ENCODE measurements at regions not wholly inside any gene's neighbourhood (a gene's known extent, or its start where the extent isn't known, plus 50 kb on each side); places are given as distances from the start of the nearest gene placed in this dataset.

DNA sequence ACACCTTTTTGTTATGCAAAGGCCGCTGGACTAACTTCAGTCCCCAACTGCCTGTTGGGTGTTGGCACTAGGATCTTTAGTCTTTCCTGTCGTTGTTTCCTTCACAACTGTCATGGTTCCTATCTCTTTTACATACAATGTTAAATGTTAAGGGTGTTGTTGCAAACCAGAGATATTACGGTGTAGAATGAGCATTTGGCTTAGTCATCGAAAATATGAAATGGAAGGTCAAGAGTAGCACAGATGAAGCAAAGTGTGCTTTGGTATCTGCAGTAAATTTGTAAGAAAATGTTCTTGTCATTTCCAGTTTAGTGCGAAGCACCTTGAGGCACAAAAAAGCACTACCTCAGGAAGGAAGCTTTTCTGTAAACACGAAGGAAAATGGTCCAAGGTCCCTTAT is 751.3 kb upstream of the LRFN5 start:
- Histone ChIP-seq H3K4me1 (ENCODE audit: insufficient read depth) (no peaks in the 10 kb centered on the region), H3K9me2 (ENCODE audit: insufficient read depth) (peaks cover 3% of the 10 kb centered on the region; the same call in 1 of the 2 replicates), H3K4me2 (no peak overlapping the region), H3K79me2 (replicated peaks; ENCODE audit: insufficient read depth) (no peaks in the 10 kb centered on the region), H2AFZ (no peak overlapping the region), H3K27me3 (ENCODE audit: insufficient read depth) (no peaks in the 10 kb centered on the region), H3K36me3 (ENCODE audit: insufficient read depth) (no peaks in the 10 kb centered on the region; the same call in 1 of the 2 replicates), H4K20me1 (replicated peaks; ENCODE audit: insufficient read depth) (no peaks in the 10 kb centered on the region), H3K27ac (ENCODE audit: low read depth) (no peak overlapping the region), H3K4me3 (no peak overlapping the region), H3F3A (replicated peaks; ENCODE audit: low read depth) (no peaks in the 10 kb centered on the region)
- ATAC-seq, result no peak
- peaks cover 22% of the 10 kb centered on the region for H3K9me3 Mint-ChIP-seq
- no peak overlapping the region for H3K27ac Mint-ChIP-seq
- no peaks in the 10 kb centered on the region for H3K4me1 Mint-ChIP-seq
- no peak overlapping the region for H3K4me3 Mint-ChIP-seq
- no peak for TF ChIP-seq EZH2 (IDR thresholded peaks at IDR 0.05; ENCODE audit: low read depth, unreplicated experiment)
- no peak for TF ChIP-seq STAT1 (IDR thresholded peaks at IDR 0.05; ENCODE audit: unreplicated experiment)
- TF ChIP-seq EZH2phosphoT487 (IDR thresholded peaks at IDR 0.05; ENCODE audit: unreplicated experiment), result no peak
- TF ChIP-seq POLR2AphosphoS5 (IDR thresholded peaks at IDR 0.05; ENCODE audit: low read depth), result no peak
- TF ChIP-seq, protein P1, sequence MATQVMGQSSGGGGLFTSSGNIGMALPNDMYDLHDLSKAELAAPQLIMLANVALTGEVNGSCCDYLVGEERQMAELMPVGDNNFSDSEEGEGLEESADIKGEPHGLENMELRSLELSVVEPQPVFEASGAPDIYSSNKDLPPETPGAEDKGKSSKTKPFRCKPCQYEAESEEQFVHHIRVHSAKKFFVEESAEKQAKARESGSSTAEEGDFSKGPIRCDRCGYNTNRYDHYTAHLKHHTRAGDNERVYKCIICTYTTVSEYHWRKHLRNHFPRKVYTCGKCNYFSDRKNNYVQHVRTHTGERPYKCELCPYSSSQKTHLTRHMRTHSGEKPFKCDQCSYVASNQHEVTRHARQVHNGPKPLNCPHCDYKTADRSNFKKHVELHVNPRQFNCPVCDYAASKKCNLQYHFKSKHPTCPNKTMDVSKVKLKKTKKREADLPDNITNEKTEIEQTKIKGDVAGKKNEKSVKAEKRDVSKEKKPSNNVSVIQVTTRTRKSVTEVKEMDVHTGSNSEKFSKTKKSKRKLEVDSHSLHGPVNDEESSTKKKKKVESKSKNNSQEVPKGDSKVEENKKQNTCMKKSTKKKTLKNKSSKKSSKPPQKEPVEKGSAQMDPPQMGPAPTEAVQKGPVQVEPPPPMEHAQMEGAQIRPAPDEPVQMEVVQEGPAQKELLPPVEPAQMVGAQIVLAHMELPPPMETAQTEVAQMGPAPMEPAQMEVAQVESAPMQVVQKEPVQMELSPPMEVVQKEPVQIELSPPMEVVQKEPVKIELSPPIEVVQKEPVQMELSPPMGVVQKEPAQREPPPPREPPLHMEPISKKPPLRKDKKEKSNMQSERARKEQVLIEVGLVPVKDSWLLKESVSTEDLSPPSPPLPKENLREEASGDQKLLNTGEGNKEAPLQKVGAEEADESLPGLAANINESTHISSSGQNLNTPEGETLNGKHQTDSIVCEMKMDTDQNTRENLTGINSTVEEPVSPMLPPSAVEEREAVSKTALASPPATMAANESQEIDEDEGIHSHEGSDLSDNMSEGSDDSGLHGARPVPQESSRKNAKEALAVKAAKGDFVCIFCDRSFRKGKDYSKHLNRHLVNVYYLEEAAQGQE (IDR thresholded peaks at IDR 0.05; ENCODE audit: unreplicated experiment), result no peak
- no peak for TF ChIP-seq ZNF331 (CRISPR knock-in tag; IDR thresholded peaks at IDR 0.05; ENCODE audit: low read depth)
- TF ChIP-seq JUNB (IDR thresholded peaks at IDR 0.05; ENCODE audit: unreplicated experiment), result no peak
- TF ChIP-seq NANOG (IDR thresholded peaks at IDR 0.05; ENCODE audit: borderline replicate concordance), result no peak
- TF ChIP-seq ZNF114 (CRISPR knock-in tag; IDR thresholded peaks at IDR 0.05), result no peak
- TF ChIP-seq, protein P2, sequence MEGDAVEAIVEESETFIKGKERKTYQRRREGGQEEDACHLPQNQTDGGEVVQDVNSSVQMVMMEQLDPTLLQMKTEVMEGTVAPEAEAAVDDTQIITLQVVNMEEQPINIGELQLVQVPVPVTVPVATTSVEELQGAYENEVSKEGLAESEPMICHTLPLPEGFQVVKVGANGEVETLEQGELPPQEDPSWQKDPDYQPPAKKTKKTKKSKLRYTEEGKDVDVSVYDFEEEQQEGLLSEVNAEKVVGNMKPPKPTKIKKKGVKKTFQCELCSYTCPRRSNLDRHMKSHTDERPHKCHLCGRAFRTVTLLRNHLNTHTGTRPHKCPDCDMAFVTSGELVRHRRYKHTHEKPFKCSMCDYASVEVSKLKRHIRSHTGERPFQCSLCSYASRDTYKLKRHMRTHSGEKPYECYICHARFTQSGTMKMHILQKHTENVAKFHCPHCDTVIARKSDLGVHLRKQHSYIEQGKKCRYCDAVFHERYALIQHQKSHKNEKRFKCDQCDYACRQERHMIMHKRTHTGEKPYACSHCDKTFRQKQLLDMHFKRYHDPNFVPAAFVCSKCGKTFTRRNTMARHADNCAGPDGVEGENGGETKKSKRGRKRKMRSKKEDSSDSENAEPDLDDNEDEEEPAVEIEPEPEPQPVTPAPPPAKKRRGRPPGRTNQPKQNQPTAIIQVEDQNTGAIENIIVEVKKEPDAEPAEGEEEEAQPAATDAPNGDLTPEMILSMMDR (conservative IDR thresholded peaks at IDR 0.05; ENCODE audit: low read depth in 2 of 2), result no peak
- no peak for TF ChIP-seq CREB1 (CRISPR knock-in tag; IDR thresholded peaks at IDR 0.05; ENCODE audit: low read depth)
- TF ChIP-seq, protein P3, sequence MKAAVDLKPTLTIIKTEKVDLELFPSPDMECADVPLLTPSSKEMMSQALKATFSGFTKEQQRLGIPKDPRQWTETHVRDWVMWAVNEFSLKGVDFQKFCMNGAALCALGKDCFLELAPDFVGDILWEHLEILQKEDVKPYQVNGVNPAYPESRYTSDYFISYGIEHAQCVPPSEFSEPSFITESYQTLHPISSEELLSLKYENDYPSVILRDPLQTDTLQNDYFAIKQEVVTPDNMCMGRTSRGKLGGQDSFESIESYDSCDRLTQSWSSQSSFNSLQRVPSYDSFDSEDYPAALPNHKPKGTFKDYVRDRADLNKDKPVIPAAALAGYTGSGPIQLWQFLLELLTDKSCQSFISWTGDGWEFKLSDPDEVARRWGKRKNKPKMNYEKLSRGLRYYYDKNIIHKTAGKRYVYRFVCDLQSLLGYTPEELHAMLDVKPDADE (IDR thresholded peaks at IDR 0.05), result no peak
- TF ChIP-seq, protein P4, sequence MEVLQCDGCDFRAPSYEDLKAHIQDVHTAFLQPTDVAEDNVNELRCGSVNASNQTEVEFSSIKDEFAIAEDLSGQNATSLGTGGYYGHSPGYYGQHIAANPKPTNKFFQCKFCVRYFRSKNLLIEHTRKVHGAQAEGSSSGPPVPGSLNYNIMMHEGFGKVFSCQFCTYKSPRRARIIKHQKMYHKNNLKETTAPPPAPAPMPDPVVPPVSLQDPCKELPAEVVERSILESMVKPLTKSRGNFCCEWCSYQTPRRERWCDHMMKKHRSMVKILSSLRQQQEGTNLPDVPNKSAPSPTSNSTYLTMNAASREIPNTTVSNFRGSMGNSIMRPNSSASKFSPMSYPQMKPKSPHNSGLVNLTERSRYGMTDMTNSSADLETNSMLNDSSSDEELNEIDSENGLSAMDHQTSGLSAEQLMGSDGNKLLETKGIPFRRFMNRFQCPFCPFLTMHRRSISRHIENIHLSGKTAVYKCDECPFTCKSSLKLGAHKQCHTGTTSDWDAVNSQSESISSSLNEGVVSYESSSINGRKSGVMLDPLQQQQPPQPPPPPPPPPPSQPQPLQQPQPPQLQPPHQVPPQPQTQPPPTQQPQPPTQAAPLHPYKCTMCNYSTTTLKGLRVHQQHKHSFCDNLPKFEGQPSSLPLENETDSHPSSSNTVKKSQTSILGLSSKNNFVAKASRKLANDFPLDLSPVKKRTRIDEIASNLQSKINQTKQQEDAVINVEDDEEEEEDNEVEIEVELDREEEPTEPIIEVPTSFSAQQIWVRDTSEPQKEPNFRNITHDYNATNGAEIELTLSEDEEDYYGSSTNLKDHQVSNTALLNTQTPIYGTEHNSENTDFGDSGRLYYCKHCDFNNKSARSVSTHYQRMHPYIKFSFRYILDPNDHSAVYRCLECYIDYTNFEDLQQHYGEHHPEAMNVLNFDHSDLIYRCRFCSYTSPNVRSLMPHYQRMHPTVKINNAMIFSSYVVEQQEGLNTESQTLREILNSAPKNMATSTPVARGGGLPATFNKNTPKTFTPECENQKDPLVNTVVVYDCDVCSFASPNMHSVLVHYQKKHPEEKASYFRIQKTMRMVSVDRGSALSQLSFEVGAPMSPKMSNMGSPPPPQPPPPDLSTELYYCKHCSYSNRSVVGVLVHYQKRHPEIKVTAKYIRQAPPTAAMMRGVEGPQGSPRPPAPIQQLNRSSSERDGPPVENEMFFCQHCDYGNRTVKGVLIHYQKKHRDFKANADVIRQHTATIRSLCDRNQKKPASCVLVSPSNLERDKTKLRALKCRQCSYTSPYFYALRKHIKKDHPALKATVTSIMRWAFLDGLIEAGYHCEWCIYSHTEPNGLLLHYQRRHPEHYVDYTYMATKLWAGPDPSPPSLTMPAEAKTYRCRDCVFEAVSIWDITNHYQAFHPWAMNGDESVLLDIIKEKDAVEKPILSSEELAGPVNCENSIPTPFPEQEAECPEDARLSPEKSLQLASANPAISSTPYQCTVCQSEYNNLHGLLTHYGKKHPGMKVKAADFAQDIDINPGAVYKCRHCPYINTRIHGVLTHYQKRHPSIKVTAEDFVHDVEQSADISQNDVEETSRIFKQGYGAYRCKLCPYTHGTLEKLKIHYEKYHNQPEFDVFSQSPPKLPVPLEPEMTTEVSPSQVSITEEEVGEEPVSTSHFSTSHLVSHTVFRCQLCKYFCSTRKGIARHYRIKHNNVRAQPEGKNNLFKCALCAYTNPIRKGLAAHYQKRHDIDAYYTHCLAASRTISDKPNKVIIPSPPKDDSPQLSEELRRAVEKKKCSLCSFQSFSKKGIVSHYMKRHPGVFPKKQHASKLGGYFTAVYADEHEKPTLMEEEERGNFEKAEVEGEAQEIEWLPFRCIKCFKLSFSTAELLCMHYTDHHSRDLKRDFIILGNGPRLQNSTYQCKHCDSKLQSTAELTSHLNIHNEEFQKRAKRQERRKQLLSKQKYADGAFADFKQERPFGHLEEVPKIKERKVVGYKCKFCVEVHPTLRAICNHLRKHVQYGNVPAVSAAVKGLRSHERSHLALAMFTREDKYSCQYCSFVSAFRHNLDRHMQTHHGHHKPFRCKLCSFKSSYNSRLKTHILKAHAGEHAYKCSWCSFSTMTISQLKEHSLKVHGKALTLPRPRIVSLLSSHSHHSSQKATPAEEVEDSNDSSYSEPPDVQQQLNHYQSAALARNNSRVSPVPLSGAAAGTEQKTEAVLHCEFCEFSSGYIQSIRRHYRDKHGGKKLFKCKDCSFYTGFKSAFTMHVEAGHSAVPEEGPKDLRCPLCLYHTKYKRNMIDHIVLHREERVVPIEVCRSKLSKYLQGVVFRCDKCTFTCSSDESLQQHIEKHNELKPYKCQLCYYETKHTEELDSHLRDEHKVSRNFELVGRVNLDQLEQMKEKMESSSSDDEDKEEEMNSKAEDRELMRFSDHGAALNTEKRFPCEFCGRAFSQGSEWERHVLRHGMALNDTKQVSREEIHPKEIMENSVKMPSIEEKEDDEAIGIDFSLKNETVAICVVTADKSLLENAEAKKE (CRISPR knock-in tag; IDR thresholded peaks at IDR 0.05), result no peak
- H3K36me3 Mint-ChIP-seq (ENCODE audit: low read depth), result peaks cover 15% of the 10 kb centered on the region; the same call in 2 of the 3 replicates
- no peak for DNase-seq (ENCODE audit: low spot score)
- no peaks in the 10 kb centered on the region for H3K27me3 Mint-ChIP-seq (ENCODE audit: insufficient read depth, low read depth, poor library complexity)

Measured in GM23338 (cell line).